Endometrium (tissue), 2 donors: ENCODE measurements at regions not wholly inside any gene's neighbourhood (a gene's known extent, or its start where the extent isn't known, plus 50 kb on each side); places are given as distances from the start of the nearest gene placed in this dataset.
"Not testable (repeated sequence)": the region's sequence is repeated elsewhere in the genome, so short reads cannot be mapped to it uniquely, and the experiment has no call there.

Experiments used
- FAIRE-seq: peaks from 2 replicates; lab custom pipeline; 2012; peaks lifted over from hg19 to GRCh38; lab: Jason Lieb, UNC
- donor health status: control.
- donor health status: control.

- FAIRE-seq = no peak
Measured at GRCh38 chr6:163761481-163761880, 347.0 kb downstream of the QKI start.

DNA sequence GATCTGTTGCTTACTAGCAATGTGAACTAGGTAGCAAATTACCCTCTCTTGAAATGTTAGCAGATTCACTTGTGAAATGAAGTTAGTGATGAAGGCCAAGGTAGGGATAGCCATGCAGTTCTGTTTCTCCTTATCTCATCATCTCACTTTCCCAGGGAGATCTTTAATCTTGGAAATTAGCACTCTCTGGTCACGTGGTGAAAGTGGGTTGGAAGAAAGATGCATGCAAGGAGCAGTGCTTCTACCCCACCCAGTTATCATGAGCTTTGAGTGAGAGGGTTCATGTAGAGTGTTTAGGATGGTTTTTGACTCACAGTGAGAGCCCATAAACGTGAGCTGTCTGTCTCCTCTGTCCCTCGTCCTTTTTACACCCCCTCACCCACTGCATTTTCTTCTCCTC lies 346.3 kb downstream of the QKI start:
- FAIRE-seq = no peak

DNA sequence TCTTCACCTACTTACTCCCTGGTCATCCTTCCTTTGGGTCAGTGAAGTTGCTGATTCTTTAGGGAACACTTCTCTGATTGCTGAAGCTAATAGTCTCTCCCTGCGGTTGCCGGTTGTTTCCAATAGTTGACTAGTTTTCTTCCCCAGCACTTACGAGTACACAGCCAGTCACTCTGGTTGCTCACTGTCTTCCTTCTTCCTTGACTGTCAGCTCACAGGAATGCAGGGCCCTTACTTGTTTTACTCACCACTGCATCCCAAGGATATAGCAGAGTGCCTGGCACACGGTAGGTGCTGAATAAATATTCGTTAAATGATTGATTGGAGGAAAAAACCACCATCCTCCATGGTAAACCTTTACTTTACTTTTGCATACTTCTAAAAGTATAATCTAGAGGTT lies 345.0 kb downstream of the QKI start:
- no peak for FAIRE-seq

DNA sequence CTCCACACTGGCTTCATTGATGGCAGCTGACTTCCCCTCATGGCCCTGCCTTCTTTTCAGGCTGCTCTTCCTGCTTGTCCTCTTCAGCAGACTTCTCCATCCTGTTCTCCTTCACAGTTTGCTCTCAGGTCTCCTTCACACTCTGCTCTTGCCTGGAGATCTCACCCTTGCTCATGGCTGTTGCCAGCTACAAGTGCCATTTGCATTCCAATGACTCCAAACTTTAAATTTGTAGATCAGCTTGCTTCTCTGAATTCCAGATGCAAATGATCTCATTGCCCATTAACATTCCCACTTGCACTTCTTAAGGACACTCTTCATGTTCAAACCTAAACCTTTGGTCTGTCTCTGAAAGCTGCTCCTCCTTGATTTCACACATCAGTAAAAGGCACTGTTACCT lies 343.0 kb downstream of the QKI start:
- no peak for FAIRE-seq

DNA sequence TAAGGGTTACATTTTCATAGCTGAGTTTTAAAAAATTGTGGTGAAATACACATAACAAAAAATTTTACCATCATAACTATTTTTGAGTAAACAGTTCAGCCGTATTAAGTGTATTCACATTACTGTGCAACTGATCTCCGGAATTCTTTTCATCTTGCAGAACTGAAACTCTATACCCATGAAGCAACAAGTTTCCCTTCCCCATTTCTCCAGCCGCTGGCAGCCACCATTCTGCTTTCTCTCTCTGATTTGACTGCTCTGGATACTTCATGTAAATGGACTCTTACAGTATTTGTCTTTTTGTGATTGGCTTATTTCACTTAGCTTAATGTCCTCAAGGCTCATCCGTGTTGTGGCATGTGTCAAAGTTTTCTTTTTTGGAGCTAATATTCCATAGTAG lies 341.6 kb downstream of the QKI start:
- FAIRE-seq = no peak

GRCh38 chr6:163754866-163755265 lies 340.3 kb downstream of the QKI start:
- no peak for FAIRE-seq

GRCh38 chr6:163753430-163753829 lies 338.9 kb downstream of the QKI start:
- no peak for FAIRE-seq

GRCh38 chr6:163752446-163752845 lies 337.9 kb downstream of the QKI start:
- FAIRE-seq = no peak

DNA sequence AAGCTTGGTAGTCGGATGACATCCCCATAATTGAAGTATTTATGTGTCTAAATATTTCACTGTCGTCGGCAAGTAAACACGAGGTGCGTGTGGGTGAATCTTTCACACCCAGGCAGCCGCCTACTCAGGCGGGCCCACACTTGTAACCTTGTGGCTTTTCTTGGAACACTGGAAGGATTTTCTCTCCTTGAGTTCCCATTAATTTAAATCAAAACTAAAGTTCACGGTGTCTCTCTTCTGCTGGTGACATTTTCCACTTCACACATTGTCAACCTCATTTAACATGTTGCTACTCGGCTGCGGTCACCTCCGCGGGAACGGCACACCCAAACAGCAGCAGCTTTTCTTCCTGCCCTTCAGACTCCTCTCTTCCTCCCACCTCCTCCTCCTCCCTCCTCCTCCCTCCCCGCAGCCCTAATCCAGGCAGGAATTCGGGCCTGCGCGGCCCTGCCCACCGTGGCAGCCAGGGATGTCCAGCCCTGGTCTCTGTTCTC lies 336.6 kb downstream of the QKI start:
- no peak for FAIRE-seq

GRCh38 chr6:163750431-163751031 lies 336.0 kb downstream of the QKI start:
- FAIRE-seq = no peak

GRCh38 chr6:163748886-163749285 lies 334.4 kb downstream of the QKI start:
- no peak for FAIRE-seq

GRCh38 chr6:163748036-163748435 lies 333.5 kb downstream of the QKI start:
- FAIRE-seq = no peak

DNA sequence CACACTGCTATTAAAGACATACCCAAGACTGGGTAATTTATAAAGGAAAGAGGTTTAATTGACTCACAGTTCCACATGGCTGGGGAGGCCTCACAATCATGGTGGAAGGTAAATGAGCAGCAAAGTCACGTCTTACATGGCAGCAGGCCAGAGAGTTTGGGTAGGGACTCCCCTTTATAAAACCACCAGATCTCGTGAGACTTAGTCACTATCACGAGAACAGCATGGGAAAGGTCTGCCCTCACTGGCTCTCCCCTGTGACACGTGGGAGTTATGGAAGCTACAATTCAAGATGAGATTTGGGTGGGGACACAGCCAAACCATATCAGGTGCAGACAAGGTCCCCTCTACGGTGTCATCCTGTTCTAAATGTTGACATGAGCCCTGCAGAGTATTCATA lies 332.5 kb downstream of the QKI start:
- not testable (repeated sequence) for FAIRE-seq

DNA sequence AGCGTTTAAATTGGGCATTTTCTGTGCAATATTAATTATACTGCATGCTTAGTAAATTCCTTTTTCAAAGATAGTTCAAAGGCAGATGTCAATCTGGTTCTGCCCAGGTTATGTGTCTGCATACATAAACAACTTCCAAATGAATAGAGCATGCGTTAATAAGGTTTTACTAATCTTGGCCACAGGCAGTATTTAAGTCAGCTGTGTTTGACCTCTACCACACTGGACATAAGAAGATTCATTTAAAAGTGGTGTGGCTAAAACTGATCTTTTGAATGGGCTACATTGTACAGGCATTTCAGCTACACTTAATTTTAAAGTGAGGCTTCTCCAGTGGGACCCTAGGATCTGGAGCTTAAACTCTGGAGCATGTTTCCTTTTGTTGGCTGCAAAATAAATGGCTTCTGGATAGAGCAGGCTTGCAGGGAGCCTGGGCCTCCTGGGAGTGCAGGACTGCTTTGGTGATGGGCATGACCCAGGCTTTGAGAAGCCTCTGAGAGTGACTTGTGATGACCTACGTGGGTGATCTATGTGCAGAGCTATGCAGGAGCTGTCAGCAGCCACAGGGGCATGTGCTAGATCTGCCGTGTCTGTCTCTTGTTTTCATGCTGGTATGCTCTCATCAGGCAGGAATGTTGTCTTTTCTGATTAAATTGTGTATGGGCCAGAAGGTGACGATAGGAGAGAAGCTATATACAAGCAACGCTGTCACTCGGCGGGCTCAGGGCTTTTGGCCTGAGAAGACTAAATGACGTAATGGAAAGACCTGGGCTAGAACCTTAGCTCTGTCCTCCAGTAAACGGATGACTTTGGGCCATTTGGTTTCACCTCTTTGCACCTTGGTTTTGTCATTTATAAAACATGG lies 331.2 kb downstream of the QKI start:
- FAIRE-seq = no peak

DNA sequence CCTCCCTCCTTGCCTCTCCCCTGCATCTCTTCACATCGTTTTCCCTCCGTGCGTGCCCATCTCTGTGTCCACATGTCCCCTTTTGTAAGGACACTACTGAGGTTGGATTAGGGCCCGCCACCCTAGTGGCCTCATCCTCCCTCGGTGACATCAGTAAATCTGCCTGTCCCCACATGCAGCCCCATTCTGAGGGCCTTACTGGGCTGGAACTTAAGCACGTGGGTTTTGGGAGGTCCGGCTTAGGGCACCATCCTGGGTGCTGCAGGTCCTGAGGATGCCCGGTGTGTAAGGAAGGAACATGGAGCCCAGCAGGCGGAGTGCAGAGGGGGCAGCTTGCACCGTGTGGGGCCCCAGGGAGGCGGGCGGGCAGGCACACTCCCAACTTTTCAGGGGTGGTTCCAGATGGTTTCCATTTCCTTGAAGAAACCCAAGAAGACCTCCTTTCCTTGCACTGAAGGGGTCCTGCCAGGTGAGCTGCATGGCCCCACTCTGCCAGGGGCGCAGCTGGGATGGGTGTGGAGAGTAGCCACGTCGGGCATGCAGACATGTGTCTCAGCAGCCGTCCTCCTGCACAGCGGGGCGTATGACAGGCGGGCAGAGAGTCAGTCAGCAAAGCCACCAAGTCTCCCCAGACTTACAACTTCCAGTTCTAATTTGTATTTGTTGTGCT lies 329.9 kb downstream of the QKI start:
- FAIRE-seq = no peak

DNA sequence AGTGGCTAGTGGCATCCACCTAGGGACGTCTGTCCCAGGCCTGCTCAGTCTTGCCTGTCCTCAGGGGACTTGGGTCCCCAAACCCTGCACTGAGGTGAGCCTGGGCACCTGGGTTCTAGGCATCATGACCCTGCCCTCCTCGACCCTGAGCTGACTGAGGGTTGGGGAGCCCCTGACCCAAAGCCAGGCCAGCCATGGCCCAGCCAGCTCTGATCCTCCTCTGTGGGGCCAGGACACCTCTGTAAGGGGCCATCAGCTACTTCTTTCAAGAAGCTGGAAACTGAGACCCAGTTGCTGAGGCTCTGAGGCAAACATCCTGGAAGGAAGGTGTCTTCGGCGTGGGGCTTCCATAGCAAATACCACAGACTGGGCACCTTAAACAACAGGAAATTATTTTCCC lies 329.3 kb downstream of the QKI start:
- no peak for FAIRE-seq

DNA sequence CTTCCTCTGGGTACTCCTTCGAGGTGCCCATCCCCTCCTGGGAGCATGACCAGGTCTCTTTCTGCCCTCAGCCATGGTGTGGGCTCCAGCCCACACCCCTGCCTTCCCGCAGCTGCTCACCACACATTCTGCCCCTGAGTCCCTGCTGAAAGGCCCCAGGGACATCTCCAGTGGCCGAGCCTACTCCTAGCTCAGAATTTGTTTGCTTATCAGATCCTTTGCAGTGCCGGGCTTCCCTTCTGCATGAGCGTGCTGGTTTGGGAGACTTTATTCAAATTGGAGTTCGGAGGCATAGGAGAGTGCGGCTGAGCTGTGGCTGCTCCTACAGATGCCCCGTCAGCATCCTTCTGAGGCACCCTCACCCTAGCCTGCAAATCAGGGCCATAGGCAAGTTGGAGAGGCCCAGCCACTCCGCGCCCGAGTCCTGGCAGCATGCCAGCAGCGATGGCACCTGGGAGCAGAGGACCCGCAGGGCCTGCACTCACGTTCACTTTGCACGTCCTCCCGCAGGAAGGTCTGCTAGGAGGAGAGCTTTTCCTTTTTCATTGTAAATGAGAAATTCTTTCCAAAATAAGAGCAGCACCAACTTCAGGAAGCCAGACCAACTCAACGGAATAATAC lies 327.3 kb downstream of the QKI start:
- FAIRE-seq = no peak

GRCh38 chr6:163741342-163741741 lies 326.8 kb downstream of the QKI start:
- FAIRE-seq = no peak

DNA sequence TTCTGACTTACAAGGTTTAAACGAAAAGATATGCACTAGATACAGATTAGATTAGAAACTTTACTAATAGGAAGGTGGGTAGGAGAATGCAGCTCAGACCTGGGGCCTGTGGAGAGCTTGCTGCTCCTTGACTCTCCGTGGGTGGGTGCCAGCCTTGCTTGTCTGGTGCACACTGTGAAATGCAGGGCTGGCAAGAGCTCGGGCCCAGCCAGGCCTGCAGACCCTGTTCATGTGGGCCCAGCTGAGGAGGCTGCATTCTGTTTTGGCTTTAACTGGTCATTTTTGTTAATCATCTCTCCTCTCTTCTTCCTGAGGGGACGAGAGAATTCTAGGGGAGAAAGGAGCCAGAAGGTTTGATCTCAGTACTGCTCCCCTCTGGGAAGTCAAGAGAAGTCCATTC lies 325.4 kb downstream of the QKI start:
- no peak for FAIRE-seq

- FAIRE-seq = no peak
Measured at GRCh38 chr6:163739408-163739725, 324.8 kb downstream of the QKI start.

DNA sequence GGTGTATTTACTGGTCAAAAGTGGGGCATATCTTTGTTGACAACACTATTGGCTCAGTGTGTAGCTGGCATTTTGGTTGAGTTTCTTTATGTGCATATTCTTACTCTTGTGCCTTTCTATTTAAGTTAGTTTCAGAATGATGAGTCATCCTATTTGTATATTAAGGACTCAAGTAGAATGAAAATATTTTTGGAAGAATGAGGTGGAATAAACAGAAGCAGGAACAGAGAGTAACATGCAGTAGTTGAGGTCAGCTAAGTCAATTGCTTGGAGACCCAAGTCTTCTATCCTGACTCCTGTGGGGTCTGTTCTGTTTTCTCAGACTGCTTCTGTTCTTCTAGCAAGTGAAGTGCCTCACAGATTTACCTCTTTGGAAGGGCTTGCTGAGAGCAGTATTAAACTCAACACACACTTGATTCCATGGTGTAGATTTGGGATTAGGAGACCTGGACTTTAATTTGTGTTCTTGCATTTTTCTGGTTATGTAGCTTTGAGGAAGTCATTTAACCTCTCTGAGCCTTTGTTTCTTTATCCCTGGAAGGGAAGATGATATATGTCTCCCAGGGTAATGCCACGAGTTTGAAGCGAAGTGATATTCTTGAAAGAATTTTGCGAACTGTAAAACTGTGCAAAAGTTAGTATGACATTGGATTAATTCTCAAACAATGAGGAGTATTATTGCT lies 324.3 kb downstream of the QKI start:
- no peak for FAIRE-seq

DNA sequence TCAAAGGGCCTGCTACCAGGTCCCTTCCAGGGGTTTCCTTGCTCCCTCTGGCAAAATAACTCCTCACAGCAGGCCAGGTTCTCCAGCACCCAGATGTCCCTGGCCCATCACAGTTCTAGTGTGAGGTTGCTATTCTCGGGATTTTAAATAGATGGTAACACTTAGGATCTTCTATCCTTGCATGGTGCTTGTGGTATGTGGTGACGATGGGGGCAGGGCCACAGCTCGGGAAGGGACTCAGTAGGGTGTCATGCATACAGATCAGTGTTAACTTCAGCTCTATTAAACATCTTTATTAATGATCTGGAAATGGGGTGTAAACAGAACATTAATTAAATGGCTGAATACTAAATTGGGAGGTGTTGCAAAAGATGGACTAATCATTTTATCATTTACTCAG lies 323.8 kb downstream of the QKI start:
- no peak for FAIRE-seq
